NCI-H526 (cell line): ENCODE measurements at regions not wholly inside any gene's neighbourhood (a gene's known extent, or its start where the extent isn't known, plus 50 kb on each side); places are given as distances from the start of the nearest gene placed in this dataset.

Source experiments
- DNase-seq, 2 experiments: peaks; one replicate each; lab custom pipeline; 2025; lab: John Stamatoyannopoulos, UW

GRCh38 chr15:81595752-81596151, 221.7 kb upstream of the TMC3 start:
- peak in 1 of 2 experiments; percentile 22 for DNase-seq

GRCh38 chr15:81589671-81590070, 215.7 kb upstream of the TMC3 start:
- no peak for DNase-seq

- DNase-seq = no peak
Measured at GRCh38 chr15:81575436-81576123, 201.6 kb upstream of the TMC3 start.

GRCh38 chr15:81573098-81573746, 199.2 kb upstream of the TMC3 start:
- DNase-seq = no peak

GRCh38 chr15:81572190-81572589, 198.2 kb upstream of the TMC3 start:
- DNase-seq = no peak

- peak; percentile 5 to 19 for DNase-seq
Measured at GRCh38 chr15:81569286-81570080, 195.5 kb upstream of the TMC3 start.

- DNase-seq = no peak
Measured at GRCh38 chr15:81567924-81568323, 193.9 kb upstream of the TMC3 start.

GRCh38 chr15:81562986-81563385, 189.0 kb upstream of the TMC3 start:
- no peak for DNase-seq

GRCh38 chr15:81560405-81560804, 186.4 kb upstream of the TMC3 start:
- DNase-seq = no peak

GRCh38 chr15:81558056-81558455, 184.0 kb upstream of the TMC3 start:
- DNase-seq = no peak

GRCh38 chr15:81555346-81555745, 181.3 kb upstream of the TMC3 start:
- no peak for DNase-seq

GRCh38 chr15:81548365-81549130, 174.5 kb upstream of the TMC3 start:
- DNase-seq = no peak

GRCh38 chr15:81547521-81548132, 173.6 kb upstream of the TMC3 start:
- DNase-seq = no peak

- no peak for DNase-seq
Measured at GRCh38 chr15:81544385-81544784, 170.4 kb upstream of the TMC3 start.

- DNase-seq = no peak
Measured at GRCh38 chr15:81540909-81541308, 166.9 kb upstream of the TMC3 start.

GRCh38 chr15:81536356-81536755, 162.3 kb upstream of the TMC3 start:
- no peak for DNase-seq

GRCh38 chr15:81534124-81534523, 160.1 kb upstream of the TMC3 start:
- no peak for DNase-seq

- DNase-seq = no peak
Measured at GRCh38 chr15:81532001-81532400, 158.0 kb upstream of the TMC3 start.

GRCh38 chr15:81531109-81531592, 157.1 kb upstream of the TMC3 start:
- peak in 1 of 2 experiments; percentile 1 for DNase-seq

- DNase-seq = no peak
Measured at GRCh38 chr15:81530271-81530691, 156.3 kb upstream of the TMC3 start.

GRCh38 chr15:81529481-81529880, 155.5 kb upstream of the TMC3 start:
- no peak for DNase-seq

- no peak for DNase-seq
Measured at GRCh38 chr15:81526029-81526428, 152.0 kb upstream of the TMC3 start.
